Retinal pigment epithelial cell (primary cell): ENCODE measurements at regions not wholly inside any gene's neighbourhood (a gene's known extent, or its start where the extent isn't known, plus 50 kb on each side); places are given as distances from the start of the nearest gene placed in this dataset.

Experiments used
- DNase-seq: peaks from one replicate; pipeline ENCODE4 v3.0.0-alpha.2; 2010; ENCODE audit warnings: low read depth
- H3K4me3 ChIP-seq: 2 replicates; pipeline ENCODE4 v1.5.1; 2011; ENCODE audit warnings: mild to moderate bottlenecking, low read length, control low read depth, moderate library complexity
- CTCF ChIP-seq: conservative IDR thresholded peaks from 2 replicates; pipeline ENCODE4 v1.5.1; 2011; ENCODE audit warnings: low read depth, low read length, control low read depth, inconsistent platforms

GRCh38 chr4:30314001-30314400 is 406.2 kb upstream of the PCDH7 start:
- no peak overlapping the region for H3K4me3 ChIP-seq
- no peak for DNase-seq
- no peak for TF ChIP-seq CTCF

- no peak for TF ChIP-seq CTCF
- H3K4me3 ChIP-seq, result no peak overlapping the region
- DNase-seq, result no peak
Observed at GRCh38 chr4:30330894-30331652, 389.1 kb upstream of the PCDH7 start.

DNA sequence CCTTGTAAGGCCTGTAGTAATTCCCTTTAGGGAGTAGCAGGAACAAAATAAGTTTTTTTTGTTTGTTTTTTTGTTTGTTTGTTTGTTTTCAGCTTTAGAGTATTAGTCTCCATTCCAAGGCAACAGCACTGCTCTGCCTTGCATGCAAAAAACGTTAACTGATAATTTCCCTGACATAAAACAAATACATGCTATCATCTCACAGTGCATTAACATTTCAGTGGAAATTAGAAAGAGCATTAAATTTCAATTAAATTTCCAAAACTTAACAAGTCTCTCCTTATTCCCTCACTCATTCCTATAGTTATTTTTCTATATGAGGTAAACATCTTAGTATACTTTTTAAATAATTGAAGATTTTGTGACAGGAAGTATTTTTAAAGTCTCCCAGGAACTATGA is 378.4 kb upstream of the PCDH7 start:
- DNase-seq, result no peak
- H3K4me3 ChIP-seq, result no peak overlapping the region
- no peak for TF ChIP-seq CTCF

- no peak for DNase-seq
- TF ChIP-seq CTCF, result no peak
- H3K4me3 ChIP-seq, result no peak overlapping the region
Observed at GRCh38 chr4:30350288-30350687, 369.9 kb upstream of the PCDH7 start.

GRCh38 chr4:30354605-30355004 is 365.6 kb upstream of the PCDH7 start:
- no peak overlapping the region for H3K4me3 ChIP-seq
- no peak for DNase-seq
- TF ChIP-seq CTCF, result no peak

DNA sequence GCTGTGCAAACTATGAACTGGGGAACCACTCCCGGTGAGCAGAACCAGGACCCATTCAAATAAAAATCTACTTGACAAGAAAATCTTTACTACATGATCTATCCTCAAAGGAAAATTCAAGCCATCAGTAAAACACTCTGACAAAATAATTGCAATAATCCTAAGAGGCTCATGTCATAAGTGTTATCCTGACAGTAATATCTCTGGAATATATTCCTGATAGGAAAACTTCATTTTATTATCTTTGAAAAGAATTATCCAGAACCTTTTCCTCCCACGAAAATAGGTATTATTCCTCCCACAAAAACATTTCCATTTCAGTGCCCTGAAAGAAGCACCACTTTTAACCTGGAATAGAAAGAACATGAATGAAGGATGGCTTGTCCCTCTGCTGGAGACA is 357.7 kb upstream of the PCDH7 start:
- no peak for DNase-seq
- TF ChIP-seq CTCF, result no peak
- H3K4me3 ChIP-seq, result no peak overlapping the region

DNA sequence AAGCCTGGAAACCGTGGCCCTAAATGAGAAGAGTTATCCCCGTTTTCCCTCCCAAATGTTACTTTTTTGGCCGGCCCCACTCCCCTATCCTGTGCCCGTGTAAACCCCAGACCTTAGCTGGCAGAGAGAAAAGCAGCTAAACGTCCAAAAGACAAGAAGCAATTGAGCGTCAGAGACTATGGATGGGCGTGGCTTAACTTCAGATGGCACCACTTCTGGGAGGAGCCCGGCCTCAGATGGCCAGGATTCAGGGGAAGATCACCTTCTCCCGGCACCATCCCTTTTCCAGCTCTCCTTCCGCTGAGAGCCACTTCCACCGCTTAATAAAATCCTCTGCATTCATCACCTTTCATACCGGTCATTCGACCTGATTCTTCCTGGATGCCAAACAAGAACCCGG is 350.1 kb upstream of the PCDH7 start:
- no peak for TF ChIP-seq CTCF
- no peak for DNase-seq
- H3K4me3 ChIP-seq, result no peak overlapping the region
